AG10803 (cell line): ENCODE measurements at regions not wholly inside any gene's neighbourhood (a gene's known extent, or its start where the extent isn't known, plus 50 kb on each side); places are given as distances from the start of the nearest gene placed in this dataset.
A peak's percentile ranks its signal among the peaks of the same experiment; 100 is the strongest.

Experiments
- DNase-seq: peaks from one replicate; pipeline ENCODE4 v3.0.0; 2010; ENCODE audit warnings: low read depth
- H3K4me3 ChIP-seq: 2 replicates; pipeline ENCODE4 v1.5.1; 2011; ENCODE audit warnings: mild to moderate bottlenecking, low read length, control low read depth
- TF ChIP-seq, protein P1 (sequence below): conservative IDR thresholded peaks from 2 replicates; pipeline ENCODE4 v1.5.1; 2011; ENCODE audit warnings: mild to moderate bottlenecking, low read length, control low read depth, inconsistent platforms

DNA sequence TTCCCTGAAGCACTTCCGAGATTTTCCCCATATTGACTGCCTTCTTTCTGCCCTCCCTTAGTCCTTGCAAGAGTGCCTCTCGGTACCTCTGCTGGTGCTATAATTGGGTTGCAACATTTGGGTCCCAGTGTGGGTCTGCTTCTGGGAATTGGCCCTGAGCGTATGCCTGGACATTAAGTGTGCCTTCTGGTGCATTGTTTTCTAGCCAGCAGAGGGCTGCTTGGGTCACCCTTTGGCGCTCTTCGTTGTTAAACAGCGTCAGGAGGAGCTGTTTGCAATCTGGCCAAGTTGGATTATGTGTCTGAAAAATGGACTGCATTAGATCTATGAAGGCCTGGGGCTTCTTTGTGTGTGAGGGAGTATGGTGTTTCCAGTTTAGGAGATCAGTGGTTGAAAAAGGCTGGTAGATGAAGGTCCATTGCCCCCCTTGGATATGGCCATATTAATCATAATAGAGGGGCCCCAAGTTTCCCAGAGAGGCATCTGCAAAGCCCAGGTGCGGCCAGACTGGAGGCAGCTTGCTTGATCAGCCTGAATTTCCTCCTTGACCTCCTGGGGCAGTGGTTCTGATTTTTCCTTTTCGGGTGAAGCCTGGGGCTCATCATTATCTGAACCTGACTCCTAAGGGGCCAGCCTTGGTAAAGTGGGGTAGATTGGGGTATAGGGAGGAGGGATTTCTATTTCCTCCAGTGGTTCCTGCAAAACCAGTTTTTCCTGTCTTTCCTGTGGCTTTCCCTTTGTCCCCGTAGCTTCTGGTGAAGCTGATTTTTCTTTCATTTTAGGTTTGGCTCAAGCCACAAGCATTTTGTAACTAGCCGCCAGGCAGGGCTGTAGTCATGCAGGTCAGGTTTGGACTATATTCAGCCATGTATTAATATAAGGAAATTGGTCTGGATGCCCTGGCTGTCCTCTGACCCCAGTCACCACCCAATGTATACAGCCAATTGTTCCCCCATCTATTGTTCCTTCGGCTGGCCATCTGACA lies 85.4 kb upstream of the GPR6 start:
- TF ChIP-seq, protein P1, sequence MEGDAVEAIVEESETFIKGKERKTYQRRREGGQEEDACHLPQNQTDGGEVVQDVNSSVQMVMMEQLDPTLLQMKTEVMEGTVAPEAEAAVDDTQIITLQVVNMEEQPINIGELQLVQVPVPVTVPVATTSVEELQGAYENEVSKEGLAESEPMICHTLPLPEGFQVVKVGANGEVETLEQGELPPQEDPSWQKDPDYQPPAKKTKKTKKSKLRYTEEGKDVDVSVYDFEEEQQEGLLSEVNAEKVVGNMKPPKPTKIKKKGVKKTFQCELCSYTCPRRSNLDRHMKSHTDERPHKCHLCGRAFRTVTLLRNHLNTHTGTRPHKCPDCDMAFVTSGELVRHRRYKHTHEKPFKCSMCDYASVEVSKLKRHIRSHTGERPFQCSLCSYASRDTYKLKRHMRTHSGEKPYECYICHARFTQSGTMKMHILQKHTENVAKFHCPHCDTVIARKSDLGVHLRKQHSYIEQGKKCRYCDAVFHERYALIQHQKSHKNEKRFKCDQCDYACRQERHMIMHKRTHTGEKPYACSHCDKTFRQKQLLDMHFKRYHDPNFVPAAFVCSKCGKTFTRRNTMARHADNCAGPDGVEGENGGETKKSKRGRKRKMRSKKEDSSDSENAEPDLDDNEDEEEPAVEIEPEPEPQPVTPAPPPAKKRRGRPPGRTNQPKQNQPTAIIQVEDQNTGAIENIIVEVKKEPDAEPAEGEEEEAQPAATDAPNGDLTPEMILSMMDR = no peak
- no peak overlapping the region for H3K4me3 ChIP-seq
- no peak for DNase-seq

DNA sequence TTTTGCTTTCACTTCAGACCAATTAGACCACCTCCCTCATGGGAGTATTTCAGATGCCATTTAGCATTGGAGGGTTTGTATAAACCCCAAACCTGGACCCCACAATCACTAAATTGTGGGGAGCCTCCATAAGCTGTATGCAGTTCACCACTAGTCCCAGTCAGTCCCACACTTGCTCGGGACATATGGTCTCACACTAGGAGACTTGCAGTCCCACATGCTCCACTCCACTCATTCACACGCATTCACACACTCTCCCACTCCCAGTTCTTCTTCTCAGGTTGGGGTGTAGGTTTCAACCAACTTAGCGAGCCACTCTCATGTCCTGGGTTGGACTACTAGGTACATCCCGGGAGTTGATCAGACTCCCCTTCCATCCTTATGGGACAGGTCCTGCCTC lies 84.5 kb upstream of the GPR6 start:
- DNase-seq = no peak
- TF ChIP-seq, protein P1 = no peak
- H3K4me3 ChIP-seq = no peak overlapping the region

DNA sequence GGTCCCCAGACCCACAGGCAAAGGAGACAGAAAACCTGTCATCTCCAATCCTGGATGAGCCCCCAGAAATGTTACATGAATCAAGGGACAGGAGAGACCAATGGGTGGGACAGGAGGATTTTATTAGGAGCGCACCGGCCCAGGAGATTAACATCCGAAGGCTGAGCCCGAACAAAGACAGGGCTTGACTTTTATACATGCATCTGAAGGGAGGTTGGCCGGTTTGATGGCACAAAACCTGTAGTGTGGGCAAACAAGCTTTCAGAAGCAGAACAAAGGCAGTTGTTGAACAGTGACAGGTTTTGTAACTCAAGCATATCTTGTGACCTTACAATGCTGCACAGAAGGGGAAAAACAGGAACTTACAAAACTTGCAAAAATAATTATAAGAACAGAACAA lies 83.9 kb upstream of the GPR6 start:
- DNase-seq = no peak
- TF ChIP-seq, protein P1 = no peak
- no peak overlapping the region for H3K4me3 ChIP-seq

DNA sequence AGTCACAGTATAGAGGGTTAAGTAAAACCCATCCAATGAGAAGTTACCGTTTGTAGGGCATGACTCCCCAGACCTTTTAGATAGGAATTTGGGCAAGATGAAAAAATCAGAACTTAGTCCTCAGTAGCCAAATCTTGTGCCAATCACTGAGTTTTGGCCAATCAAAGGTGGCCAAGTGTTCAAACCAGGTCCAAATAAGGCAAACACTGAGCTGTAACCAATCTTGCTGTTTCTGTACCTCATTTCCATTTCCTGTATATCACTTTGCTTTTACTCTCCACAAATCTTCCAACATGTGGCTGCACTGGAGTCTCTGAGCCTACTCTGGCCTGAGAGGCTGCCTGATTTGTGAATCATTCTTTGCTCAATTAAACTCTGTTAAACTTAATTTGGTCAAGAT lies 81.8 kb upstream of the GPR6 start:
- peak; percentile 42 for DNase-seq
- TF ChIP-seq, protein P1 = no peak
- H3K4me3 ChIP-seq = no peak overlapping the region

DNA sequence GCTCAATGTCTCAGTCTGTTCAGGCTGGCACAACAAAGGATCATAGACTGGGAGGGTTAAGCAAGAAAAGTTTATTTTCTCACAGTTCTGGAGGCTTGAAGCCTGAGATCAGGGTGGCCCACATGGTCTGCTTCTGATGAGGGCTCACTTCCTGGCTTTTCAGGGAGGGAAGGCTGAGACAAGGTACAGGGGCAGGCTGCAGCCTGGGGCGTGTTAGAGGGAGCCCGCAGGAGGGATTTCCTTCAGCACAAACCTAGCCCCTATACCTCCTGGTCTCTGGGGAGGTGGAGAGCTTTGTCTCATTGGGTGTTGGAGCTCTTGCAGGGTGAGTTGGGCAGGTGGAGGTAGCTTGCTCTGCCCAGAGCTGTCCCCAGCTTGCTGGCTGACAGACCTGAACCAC lies 81.1 kb upstream of the GPR6 start:
- TF ChIP-seq, protein P1 = no peak
- H3K4me3 ChIP-seq = no peak overlapping the region

DNA sequence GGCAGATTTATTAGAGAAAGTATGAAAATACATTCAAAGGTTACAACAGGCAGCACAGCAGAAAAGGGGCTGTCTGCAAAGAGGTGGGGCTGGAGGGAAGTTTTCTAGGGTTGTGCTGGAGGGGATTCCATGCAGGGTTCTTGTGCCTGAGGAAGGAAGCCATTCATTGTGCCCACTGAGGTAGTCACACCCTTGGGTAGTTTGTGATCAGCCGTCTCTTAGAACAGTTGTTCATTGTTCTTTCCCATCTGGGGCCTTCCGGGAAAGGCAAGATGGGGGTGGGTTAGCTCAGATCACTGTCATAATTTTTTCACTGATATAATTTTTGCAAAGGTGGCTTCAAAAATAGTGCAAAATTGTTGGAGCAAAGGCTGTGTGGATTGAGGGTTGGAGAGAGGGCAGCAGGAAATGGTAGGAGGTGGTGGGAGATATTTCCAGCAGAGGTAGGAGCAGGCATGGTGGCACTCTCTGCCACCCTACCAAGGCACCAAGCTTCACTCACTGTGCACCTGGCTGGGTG lies 80.5 kb upstream of the GPR6 start:
- DNase-seq = no peak
- TF ChIP-seq, protein P1 = no peak
- no peak overlapping the region for H3K4me3 ChIP-seq

More for the DNA sequence above, 81.1 kb upstream of the GPR6 start:
- DNase-seq = no peak

DNA sequence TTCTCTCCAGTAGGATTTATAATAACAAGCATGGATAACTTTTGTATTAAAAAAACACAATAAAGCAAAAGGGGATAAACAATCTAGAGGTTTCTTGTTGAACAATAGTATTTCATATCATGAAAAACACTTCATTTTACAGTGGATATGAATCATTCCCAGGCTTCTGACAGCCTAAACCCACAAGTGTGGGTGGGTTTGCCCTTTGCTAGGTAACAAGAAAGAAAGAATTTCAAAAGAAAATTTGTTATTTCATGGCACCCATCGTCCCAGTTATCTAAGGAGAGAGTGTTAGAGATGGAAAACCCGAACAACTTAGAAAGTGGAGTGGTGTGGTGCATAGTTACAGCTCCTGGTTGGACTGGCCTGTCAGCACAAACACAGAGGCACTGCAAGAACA lies 76.1 kb upstream of the GPR6 start:
- TF ChIP-seq, protein P1 = no peak
- H3K4me3 ChIP-seq = no peak overlapping the region
- DNase-seq = no peak
